EL (cell line): ENCODE measurements at regions not wholly inside any gene's neighbourhood (a gene's known extent, or its start where the extent isn't known, plus 50 kb on each side); places are given as distances from the start of the nearest gene placed in this dataset.

Experiments used
- DNase-seq: peaks from one replicate; pipeline ENCODE4 v3.0.0-alpha.2; 2016

DNA sequence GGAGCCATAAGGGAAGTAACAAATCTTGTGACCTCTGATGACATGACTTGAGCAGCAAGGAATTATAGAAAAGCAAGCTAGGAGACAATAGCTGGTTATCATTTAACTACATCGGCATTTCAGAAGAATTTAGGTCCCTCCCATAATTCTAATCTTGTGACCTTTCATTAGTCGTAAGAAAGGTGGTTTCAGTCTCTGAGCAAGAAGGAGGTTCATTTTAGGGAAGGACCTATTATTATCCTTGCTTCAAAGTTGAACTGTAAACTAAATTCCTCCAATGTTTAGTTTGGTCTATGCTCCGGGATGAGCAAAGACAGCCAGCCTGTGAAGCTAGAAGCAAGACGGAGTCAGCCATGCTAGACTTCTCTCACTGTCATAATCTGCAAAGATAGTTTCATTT, 159.6 kb downstream of the SLC16A9 start:
- DNase-seq = no peak

DNA sequence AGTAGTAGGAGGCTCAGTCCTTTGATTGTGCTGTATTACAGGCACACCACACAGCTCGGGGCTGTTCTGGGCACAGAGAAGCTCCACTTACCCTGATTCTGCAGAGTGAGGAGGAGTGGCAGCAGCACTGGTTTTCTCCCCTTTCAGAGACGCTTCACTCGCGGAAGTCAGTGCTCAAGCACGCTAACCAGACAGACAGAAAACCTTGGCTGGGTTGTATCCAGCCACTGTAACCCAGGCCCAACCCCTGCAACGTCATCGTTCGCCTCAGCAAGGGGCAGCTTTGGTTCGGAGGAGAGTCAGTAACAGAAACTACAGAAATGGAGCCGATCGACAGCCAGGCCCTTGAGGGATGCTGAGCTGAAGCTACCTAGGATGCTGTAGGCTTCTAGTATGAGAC, 171.0 kb downstream of the SLC16A9 start:
- DNase-seq = no peak

DNA sequence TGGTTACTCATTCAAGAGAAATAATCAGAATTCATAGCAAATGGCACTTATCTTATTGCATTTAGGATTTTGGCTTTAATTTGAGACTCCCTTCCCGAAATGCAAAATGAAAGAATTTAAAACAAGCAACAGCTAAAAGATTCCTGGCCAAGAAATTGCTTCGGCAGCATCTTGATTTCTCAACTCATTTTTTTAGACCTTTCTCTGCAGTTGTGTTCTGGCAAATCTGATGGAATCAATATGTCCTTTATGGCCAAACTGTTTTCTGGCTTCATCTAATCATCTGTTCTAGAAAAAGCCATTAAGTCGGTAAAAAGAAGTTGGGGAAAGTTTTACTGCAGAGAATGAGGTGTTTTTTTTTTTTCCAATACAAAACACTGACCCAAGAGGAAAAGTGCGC, 172.1 kb downstream of the SLC16A9 start:
- no peak for DNase-seq

DNA sequence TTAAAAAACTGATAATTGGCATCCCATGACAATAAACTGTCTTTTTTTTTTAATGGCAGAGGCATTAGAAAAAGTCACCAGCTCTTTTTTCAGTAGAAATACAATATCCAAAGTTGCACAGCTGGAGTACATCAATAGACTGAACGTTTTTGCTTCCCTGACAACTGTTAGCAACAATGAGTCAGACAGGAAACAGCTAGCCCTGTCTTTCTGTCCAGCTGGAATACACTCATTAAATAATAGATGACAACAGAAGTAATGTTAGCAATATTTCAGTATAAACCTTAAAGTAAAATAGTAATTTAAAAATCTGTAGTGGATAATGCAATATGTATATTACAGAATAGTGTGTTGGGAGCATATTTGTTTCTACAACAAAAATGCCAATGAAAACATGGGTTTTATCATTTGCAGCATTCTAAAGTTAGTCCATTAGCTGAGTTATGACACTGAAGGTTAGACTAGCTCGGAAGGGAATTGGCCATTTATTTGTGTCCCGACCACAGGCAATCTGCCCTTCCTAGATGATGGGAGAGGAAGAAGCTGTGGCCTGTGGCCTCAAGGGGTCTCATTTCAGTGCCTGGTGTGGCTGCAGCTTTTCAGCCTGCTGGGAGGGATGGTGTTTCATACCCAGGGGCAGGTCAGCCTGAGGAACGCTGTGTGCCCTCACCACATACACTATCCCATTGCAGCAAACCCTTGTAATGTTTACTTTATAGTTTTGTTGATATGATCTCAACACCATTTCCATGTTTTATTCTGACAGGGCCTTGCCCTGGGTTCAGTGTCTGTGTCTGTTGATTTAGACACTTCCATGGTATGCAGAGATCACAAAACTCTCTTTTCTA, 173.3 kb downstream of the SLC16A9 start:
- DNase-seq = no peak

DNA sequence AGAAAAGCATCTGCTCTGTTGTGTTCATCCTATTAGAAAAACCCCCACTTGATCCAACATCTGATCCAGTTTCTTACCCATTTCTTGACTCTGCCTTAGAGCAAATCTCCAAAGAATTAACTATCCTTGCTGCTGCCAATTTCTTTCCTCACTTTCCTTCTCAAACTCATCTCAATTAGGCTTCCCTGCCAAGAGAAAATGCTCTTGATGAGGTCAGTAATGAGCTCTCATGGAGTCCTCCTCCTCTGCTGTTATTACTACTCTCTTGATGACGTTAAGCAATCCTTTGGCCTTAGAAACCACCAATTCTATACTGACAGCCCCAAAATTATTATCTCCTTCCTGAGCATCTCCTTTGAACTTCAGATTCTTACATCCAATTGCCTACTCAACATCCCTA, 162.0 kb upstream of the FAM13C start:
- no peak for DNase-seq

DNA sequence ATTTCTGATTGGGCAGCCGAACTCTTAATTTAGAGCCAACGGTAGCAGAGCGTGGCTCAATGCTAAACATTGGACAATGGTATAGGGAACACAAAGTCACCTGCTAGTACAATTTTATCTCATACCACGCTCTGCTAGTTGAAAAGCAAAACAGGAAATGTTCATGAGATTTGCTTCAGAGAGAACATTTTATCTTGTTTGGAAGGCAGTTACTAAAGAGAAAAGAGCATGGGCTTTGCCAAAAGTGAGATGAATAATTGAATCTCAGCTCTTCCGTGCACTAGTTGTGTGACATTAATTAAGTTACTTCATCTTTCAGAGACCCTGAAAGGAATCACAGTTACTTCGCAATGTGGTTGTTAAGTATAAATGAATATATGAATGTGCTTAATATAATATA, 161.5 kb upstream of the FAM13C start:
- DNase-seq = no peak

DNA sequence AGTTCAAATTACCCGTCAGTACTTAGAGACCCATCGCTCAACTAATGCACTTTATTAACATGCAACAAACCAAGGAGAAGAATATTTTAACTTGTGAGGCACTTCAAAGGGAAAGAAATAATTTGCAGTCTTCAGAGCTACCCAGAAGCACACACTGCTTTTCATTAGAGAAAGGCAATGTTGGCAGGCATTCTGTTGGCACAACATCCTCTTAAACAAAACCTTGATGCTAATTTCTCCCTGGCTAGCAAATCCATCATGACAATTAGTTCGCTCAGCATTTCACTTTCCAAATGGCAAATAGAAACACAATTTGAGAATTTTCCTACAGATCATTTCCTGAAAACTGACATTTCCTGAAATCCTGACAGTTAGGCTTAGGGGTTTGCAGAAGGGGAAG, 155.6 kb upstream of the FAM13C start:
- no peak for DNase-seq

DNA sequence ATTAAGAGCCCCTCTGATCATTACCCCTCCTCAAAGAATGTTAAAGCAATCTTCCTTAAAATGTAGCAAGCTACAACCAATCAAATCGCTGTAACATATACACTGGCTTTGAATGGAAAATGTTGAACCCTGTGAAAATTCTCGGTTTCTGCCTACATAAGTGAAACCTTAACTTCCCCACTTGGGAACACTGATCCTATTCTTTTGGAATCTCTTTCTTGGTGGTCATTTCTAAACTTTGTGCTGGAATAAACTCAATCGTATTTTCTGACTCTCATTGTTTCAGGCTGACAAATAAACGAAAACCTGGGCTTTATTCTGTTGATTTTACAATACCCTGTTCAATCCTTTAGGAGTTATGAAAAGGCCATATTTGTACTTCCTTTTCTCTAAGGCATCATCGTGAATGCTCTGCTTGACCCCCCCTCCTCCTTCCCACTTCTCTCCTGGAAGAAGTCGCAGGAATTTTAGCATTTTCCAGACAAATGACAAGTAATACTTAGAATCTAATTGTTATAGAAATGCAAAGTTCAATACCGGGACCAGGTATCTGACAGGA, 155.1 kb upstream of the FAM13C start:
- DNase-seq = no peak

DNA sequence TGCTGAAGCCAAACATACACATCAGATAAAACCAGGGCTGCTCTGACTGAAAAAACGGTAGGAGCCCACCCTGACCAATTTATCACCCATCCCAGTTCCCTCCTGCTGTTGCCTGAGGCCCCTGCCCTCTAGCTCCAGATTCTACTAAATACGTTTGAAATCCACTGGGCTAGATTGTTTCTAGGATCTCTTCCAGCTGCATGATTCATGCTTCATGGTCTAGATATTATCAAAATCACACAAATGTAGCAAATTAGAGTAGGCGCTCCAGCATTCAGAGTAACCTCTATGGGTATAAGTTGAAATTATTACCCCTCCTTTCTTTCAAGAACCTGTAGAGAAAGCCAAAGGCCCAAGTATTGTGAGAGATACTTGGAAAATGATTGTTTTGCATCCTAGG, 151.2 kb upstream of the FAM13C start:
- DNase-seq = no peak

DNA sequence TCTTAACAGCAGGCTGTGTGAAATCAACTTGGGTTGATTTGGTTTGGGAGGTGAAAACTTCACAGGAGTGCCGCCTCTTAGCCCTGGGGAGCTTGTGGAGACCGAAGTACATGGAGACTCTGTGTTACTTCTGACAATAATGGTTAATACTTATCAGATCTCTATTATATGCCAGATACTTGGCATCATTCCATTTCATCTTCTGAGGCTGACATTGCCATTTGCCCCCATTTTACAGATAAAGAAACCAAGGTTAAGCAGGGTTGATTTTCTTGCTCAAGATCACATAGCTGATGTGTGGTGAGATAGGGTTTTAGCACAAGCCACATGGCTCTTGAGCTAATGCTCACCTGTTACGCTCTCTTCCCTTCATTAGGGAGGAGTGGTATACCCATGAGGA, 150.6 kb upstream of the FAM13C start:
- DNase-seq = no peak

DNA sequence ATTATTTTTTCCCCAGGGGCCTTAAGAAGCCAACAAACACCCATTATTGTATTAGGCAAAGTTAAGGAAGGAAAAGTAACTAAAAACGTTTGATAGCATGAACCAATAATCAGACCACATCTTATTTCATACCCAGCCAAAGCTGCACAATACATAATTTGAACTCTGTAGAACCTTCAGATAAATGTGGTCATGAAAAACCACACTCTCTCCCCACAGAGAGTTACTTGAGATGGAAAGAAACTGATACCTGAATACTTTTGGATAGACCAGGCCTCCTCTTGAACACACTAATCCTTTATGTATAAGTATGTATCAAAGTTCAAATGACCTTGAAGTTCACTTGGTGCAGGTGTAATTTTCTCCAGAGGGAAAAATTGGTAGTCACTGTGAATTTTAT, 146.6 kb upstream of the FAM13C start:
- DNase-seq = no peak

DNA sequence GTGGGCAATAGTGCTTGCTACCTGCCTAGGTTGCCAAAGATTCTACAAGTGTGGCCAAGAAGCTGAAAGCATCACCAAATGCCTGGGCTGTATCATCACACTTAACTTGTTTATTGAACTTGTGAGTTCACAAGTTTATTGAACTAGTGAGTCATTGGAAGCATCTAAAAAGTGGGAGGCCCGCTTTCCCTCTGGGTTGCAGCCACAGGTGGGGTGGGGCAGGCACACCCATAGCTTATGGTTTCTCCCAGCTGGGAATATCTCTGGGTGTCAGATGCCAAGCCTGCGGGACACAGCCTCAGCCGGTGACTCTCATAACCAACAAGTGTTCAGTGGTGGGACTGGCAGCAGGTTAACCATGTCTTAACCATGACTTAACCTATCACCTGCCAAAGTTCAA, 145.9 kb upstream of the FAM13C start:
- DNase-seq = no peak

DNA sequence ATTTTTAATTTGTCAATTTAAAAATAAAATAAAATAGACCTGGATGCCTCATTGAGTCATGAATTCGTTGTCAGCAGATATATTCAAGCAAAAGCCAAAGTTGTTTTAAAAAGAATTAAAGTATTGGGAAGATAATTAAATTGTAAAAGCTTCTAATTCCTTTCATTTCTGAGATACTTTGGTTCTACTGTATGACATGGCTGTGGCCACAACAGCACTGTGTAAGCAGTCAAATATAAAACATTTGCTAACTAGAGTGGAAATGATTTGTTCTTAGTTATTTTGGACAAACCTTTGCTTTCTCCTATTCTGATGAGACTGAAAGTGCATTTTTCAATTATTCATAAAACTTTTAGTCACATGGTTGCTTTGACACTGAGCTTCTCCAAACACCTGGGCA, 143.6 kb upstream of the FAM13C start:
- DNase-seq = no peak

DNA sequence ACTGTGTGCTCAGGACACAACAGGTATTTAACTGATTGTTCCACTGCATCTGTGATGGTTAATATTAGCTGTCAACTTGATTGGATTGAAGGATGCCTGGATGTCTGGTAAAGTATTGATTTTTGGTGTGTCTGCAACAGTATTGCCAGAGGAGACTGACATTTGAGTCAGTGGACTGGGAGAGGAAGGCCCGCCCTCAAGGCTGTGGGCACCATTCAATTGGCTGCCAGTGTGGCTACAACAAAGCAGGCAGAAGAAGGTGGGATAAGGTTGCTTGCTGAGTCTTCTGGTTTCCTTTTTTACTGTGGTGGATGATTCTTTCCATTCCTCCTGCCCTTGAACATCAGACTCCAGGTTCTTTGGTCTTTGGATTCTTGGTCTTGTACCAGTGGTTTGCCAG, 137.1 kb upstream of the FAM13C start:
- peak; percentile 0 for DNase-seq

DNA sequence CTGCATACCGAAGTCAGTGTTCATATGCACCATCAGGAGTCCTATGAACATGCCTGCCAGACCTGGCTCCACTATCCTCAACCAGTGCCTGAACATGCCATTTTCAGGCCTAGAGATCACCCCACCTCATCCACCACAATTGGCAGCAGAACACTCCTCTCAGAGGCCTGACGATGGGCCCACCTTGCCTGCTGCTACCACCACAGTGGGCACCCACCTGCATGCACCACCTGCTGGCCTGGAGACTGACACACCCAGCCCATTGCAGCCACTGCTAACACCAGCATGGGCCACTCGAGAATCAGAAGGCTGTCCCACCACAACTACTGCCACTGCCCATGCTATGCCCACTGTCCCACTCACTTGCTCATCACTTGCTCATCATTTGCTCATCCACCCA, 130.7 kb upstream of the FAM13C start:
- DNase-seq = no peak

DNA sequence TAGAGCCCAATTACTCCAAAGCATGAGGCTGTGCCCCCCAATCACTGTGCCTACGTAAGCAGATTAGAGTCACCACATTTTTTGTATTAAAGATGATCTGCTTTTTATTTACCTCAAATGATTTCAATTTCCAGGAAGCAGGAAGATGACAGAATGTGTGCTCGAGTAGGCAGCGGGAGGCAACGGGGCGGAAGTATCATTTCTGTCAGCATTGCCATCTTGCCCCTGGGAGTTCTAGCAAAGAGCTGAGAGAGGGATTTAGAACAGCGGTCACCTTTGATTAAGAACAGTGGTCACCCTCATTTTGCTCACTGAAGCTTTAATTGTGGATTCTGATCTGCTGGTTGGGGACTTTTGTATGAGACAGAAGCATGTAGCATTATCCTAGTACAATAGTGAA, 117.1 kb upstream of the FAM13C start:
- no peak for DNase-seq

DNA sequence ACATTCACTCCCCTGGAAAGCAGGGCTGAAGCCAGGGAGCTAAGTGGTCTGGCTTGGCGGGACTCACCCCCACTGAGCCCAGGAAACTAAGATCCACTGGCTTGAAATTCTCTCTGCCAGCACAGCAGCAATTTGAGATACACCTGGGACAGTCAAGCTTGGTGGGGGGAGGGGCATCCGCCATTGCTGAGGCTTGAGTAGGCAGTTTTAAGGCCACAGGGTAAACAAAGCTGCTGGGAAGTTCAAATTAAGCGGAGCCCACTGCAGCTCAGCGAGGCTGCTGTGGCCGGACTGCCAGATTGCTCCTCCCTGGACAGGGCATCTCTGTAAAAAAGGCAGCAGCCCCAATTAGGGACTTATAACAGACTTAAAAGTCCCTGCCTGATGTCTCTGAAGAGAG, 108.2 kb upstream of the FAM13C start:
- no peak for DNase-seq

DNA sequence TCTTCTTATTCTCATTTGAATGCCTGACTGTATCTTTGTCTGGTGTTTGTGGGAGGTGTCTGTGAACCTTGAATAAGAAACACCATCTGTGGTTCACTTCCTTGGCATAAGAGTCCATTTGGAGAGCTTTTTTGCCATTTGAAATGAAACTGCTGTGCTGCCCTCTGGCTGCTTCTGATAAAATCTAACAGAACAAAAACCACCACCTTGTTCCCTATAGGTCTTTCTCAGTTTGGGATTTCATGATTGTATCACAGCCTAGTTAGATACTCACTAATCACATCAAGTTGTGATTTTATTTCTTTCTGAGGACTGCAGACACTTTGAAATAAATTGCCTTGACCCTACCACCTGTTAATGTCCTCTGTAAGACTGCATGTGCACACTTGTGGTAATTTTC, 102.7 kb upstream of the FAM13C start:
- DNase-seq = peak; percentile 7

DNA sequence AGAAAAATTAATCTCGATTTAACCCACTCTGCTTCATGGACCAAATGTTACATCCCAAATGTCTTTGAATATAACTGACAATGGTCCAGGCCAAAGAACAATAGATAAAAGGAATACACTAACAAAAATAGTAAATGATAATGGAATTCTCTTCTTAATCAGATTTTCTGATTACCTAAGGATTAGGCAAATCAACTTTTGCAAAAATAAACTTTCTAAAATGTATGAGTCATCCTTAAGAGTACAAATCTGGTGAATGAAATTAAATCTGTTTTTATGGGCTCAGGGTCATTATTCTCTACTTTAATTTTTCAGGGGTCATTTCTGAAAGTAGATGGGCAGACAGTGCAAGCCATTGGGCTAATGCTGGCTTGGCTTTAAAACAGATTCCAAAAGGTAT, 102.1 kb upstream of the FAM13C start:
- no peak for DNase-seq

DNA sequence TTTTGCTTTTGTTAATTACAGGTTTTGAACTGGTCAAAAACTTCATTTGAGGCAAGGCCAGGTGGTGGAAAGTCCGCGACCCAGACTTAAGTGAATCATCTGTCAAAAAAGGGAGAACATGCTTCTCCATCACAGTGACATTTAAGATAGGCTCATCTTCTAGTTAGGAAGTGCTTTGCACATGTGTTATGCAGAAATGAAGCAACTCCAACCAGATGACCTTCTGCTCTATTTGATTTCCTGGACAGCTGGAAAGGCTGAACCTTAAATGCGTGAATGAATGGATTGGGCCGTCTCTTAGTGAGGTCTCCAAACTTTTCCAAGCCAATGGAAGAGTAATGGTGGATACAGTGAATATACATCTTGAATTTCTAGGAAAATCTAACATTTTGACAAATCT, 101.6 kb upstream of the FAM13C start:
- no peak for DNase-seq

DNA sequence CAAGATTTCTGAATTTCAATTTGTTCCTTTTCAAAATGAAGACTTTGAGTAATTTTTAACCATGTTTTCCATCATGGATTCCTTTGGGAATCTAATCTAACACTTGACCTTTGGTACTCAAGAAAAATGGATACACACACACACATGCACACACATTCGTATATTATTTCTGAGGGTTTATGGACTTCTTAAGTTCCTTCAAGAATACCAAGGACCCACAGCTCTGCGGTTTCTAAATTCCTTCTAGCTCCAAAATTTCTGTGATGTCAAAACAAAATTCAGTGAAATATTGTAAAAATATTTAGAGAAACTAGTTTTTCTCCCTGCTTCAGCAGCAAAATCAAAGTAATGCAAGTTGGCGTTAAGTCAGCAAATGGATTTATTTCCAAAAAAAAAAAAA, 98.3 kb upstream of the FAM13C start:
- no peak for DNase-seq

DNA sequence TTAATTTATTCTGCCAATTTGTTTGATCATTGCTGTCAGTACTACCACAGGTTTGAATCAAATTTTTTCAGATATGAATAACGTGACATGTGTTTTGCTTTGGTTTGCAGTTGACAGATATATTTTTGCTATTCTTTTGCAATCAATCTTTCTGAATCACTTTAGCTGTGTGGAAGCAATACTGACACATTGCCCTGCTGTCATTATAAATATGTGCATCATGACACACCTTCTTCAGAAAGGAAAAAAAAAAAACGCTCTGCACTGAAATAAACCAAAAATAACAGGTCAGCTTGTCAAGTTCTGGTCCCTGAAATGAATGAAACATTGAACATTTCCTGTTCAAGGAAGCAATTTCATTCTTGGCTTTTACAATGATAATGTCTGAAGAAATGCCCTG, 93.8 kb upstream of the FAM13C start:
- no peak for DNase-seq

DNA sequence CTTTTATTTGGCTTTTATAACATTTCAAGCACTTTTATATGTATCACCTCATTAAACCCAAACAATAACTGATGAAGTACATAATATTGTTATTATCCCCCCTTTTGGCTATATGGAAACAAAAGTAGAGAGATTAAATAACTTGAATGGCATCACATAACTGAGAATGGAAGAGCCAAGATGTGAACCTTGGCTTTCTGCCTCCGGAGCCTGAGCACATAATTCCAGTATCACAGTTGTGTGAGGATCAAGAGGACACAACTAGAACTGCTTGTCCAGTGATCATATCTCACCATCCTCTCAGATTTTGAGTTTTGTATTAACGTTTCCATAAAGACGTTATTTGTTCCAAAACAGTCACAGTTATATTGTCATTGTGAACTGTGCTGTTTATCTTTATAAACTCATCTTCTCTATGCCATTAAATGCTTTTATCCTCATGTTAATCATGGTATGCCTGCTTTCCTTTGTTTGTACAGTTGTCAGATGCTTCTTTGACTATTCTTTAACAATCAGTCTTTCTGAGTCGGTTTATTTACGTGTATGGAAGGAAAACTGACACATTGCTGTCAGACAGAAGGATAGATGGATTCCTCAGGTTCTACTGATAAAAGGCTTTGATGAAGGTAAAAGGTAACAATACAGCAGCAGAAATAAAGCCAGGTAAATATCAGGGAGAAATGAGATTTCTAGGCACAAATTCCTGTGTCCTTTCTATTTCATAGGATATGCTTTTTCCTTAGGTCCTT, 92.0 kb upstream of the FAM13C start:
- no peak for DNase-seq

DNA sequence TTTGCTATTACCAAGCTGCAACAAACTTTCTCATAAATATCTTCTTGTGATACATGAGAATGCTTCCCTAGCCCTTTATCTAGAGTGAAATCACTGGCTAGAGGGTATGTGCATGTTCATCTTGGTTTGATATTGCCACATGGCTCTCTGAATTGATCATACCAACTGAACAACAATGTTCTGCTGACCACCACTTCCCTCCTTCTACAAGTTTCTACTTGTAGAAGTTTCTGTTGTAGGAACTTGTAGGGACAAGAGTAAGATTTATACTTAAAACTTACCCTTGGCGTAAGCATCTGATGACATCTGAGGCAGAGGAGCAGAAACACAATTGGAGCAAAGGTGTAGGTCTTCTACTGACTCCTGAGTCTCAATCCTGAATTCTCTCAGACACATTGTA, 86.3 kb upstream of the FAM13C start:
- no peak for DNase-seq
